ENCODE measurements at regions not wholly inside any gene's neighbourhood (a gene's known extent, or its start where the extent isn't known, plus 50 kb on each side); places are given as distances from the start of the nearest gene placed in this dataset.

DNA sequence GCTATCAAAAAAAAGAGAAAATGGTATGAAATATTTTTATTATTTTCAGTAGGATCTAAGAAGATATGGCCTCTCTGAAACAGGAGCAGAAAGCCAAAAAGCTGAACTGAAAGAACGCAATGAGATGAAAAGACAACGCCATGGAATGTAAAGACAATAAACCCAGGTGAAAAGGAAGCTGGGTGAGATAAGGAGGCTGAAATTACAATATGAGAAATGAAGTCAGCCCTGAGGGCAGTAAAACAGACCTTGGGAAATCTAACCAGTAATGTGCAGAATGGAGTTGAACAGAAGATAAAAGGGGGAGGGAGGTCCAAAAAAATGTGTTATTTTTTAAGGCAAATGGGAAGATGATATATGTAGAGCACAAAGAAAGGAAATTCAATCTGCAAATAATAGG is 265.3 kb downstream of the ENC1 start:
- Histone ChIP-seq H3K27me3 (ENCODE audit: control insufficient read depth, insufficient read depth, low read length) (no peaks in the 10 kb centered on the region), H3K4me3 (ENCODE audit: low read depth, low read length) (no peak overlapping the region), H3K36me3 (ENCODE audit: control insufficient read depth, insufficient read depth, low read length) (no peaks in the 10 kb centered on the region)
- TF ChIP-seq, protein P1, sequence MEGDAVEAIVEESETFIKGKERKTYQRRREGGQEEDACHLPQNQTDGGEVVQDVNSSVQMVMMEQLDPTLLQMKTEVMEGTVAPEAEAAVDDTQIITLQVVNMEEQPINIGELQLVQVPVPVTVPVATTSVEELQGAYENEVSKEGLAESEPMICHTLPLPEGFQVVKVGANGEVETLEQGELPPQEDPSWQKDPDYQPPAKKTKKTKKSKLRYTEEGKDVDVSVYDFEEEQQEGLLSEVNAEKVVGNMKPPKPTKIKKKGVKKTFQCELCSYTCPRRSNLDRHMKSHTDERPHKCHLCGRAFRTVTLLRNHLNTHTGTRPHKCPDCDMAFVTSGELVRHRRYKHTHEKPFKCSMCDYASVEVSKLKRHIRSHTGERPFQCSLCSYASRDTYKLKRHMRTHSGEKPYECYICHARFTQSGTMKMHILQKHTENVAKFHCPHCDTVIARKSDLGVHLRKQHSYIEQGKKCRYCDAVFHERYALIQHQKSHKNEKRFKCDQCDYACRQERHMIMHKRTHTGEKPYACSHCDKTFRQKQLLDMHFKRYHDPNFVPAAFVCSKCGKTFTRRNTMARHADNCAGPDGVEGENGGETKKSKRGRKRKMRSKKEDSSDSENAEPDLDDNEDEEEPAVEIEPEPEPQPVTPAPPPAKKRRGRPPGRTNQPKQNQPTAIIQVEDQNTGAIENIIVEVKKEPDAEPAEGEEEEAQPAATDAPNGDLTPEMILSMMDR (IDR thresholded peaks at IDR 0.05; ENCODE audit: insufficient read depth, low read length, severe bottlenecking): no peak
- DNase-seq (ENCODE audit: low read depth) (peak; percentile 35), FAIRE-seq (no peak)

DNA sequence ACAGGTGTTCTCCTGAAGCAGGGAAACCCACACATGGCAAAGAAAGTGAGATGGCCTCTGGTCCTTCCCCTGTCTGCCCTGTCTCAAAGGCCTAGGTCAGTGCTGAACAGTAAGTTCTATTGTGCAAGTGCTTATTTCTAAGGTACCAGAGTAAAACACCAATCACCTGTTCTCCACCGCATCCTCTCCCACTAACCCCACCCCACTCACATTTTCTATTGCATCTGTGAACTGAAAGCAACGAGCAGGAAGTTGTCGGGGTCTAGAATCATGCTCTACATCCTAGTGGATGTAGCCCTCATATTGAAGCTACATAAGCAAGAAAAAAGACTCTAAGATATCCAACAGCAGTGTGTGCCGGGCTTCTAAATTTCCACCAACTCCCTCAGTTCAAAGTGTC is 265.9 kb downstream of the ENC1 start:
- Histone ChIP-seq H3K27me3 (ENCODE audit: control insufficient read depth, insufficient read depth, low read length) (no peaks in the 10 kb centered on the region), H3K4me3 (ENCODE audit: low read depth, low read length) (no peak overlapping the region), H3K36me3 (ENCODE audit: control insufficient read depth, insufficient read depth, low read length) (no peaks in the 10 kb centered on the region)
- FAIRE-seq: no peak
- DNase-seq (ENCODE audit: low read depth): no peak
- TF ChIP-seq, protein P1 (IDR thresholded peaks at IDR 0.05; ENCODE audit: insufficient read depth, low read length, severe bottlenecking): no peak

GRCh38 chr5:74373076-74373475 is 267.5 kb downstream of the ENC1 start:
- H3K4me3 ChIP-seq (ENCODE audit: low read depth, low read length): no peak overlapping the region
- no peaks in the 10 kb centered on the region for H3K36me3 ChIP-seq (ENCODE audit: control insufficient read depth, insufficient read depth, low read length)
- H3K27me3 ChIP-seq (ENCODE audit: control insufficient read depth, insufficient read depth, low read length): no peaks in the 10 kb centered on the region
- TF ChIP-seq, protein P1 (IDR thresholded peaks at IDR 0.05; ENCODE audit: insufficient read depth, low read length, severe bottlenecking): no peak
- FAIRE-seq (no peak), DNase-seq (ENCODE audit: low read depth) (no peak)

DNA sequence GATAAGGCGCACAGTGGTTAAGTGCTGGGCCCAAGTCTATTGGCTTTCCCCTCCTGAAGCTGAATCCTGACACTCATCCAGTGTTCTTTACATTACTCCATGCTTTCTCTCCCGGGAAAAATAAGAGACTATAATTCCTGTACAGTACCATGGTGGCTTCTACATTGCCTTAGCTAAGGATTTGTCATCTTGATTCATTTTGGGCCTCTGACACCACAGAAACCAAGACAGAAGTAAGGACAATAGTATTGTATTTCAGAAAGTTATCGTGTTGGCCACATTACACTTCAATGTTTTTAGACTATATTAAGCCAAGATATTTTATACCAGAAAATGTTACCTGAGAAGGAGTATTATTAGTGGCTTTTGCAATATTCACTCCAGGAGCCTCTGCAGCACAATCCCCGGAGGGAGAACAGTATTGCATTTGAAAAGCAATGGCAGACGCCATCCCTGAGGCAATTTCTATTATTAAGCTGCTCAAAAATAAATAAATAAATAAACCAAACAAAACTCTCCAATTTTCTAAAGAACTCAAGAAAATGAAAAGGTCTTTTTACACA is 267.9 kb downstream of the ENC1 start:
- no peak for DNase-seq (ENCODE audit: low read depth)
- FAIRE-seq: no peak
- Histone ChIP-seq H3K27me3 (ENCODE audit: control insufficient read depth, insufficient read depth, low read length) (no peaks in the 10 kb centered on the region), H3K36me3 (ENCODE audit: control insufficient read depth, insufficient read depth, low read length) (no peaks in the 10 kb centered on the region), H3K4me3 (ENCODE audit: low read depth, low read length) (no peak overlapping the region)
- TF ChIP-seq, protein P1 (IDR thresholded peaks at IDR 0.05; ENCODE audit: insufficient read depth, low read length, severe bottlenecking): no peak

DNA sequence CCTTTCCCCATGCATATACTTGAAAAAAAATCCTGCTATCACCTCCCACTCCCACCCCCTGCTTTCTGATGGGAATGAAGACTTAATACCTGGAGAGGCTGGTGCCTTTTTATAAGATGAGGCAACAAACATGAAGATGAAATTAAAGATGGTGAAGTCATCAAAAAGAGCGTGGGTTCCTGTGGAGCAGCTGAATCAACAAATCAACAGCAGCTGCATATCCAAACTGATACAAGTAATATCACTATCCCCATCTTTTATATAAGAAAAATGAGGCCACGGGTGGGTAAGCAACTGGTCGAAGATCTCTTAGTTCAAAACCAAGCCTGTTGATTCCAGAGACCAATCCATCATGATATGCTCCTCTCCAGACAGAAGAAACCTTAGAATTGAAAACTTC is 268.5 kb downstream of the ENC1 start:
- TF ChIP-seq, protein P1 (IDR thresholded peaks at IDR 0.05; ENCODE audit: insufficient read depth, low read length, severe bottlenecking): no peak

DNA sequence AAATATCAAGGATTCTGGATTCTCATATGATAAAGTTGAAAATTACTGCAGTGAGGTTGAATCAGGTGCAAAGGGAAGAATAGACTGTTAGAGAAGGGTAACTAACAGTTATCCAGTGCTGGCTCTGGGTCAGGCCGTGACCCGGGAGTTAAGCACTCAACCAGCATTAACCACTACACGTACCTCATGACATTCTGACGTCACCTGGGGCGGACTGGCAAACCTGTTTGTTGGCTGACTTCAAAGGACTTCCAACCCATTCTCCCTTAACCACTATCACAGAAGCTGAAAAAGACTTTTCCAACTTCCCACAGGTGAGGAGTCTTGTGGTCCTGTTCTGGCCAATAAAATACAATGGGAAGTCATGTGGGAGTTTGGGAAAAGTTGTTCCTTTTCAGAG is 268.9 kb downstream of the ENC1 start:
- DNase-seq (ENCODE audit: low read depth) (no peak), FAIRE-seq (peak; percentile 36)
- H3K36me3 ChIP-seq (ENCODE audit: control insufficient read depth, insufficient read depth, low read length): no peaks in the 10 kb centered on the region
- no peak overlapping the region for H3K4me3 ChIP-seq (ENCODE audit: low read depth, low read length)
- TF ChIP-seq, protein P1 (IDR thresholded peaks at IDR 0.05; ENCODE audit: insufficient read depth, low read length, severe bottlenecking): no peak
- no peaks in the 10 kb centered on the region for H3K27me3 ChIP-seq (ENCODE audit: control insufficient read depth, insufficient read depth, low read length)

More for the DNA sequence above, 268.5 kb downstream of the ENC1 start:
- no peaks in the 10 kb centered on the region for H3K36me3 ChIP-seq (ENCODE audit: control insufficient read depth, insufficient read depth, low read length)
- no peaks in the 10 kb centered on the region for H3K27me3 ChIP-seq (ENCODE audit: control insufficient read depth, insufficient read depth, low read length)
- no peak for FAIRE-seq
- H3K4me3 ChIP-seq (ENCODE audit: low read depth, low read length): no peak overlapping the region
- DNase-seq (ENCODE audit: low read depth): no peak

Measured in bronchial epithelial cell (primary cell).